ENCODE measurements at regions not wholly inside any gene's neighbourhood (a gene's known extent, or its start where the extent isn't known, plus 50 kb on each side); places are given as distances from the start of the nearest gene placed in this dataset.

GRCh38 chr1:189550498-189550897, 927.2 kb downstream of the BRINP3 start:
- Histone ChIP-seq H3F3A (ENCODE audit: insufficient read depth, low read depth) (no peaks in the 10 kb centered on the region), H3K27ac (no peak overlapping the region), H3K4me2 (no peak overlapping the region), H3K36me3 (ENCODE audit: low read depth) (no peaks in the 10 kb centered on the region), H3K9me2 (ENCODE audit: insufficient read depth) (no peaks in the 10 kb centered on the region), H4K20me1 (ENCODE audit: insufficient read depth) (no peaks in the 10 kb centered on the region), H3K9me3 (ENCODE audit: insufficient read depth, low read depth) (no peaks in the 10 kb centered on the region), H3K4me1 (replicated peaks; ENCODE audit: insufficient read depth) (no peaks in the 10 kb centered on the region), H2AFZ (no peak overlapping the region), H3K79me2 (ENCODE audit: low read depth) (no peaks in the 10 kb centered on the region), H3K4me3 (no peak overlapping the region), H3K27me3 (ENCODE audit: insufficient read depth, low read depth) (no peaks in the 10 kb centered on the region)
- ChIA-PET CTCF (interaction anchor here (0.6 kb wide), 1 partner anchor 907 kb away, joined by 4 read pairs; no protein-coding TSS in a partner anchor), POLR2A (ENCODE audit: unreplicated experiment) (no interaction called here)
- intact Hi-C loops (cut with micrococcal nuclease; ENCODE audit: unreplicated experiment): no loop called here
- no peak for DNase-seq
- no TSS peak for BruUV-seq (replicated peaks)
- no peak for TF ChIP-seq CTCF (conservative IDR thresholded peaks at IDR 0.05)
- no peak for TF ChIP-seq EZH2 (IDR thresholded peaks at IDR 0.05; ENCODE audit: low read depth)

GRCh38 chr1:189563784-189564183, 913.9 kb downstream of the BRINP3 start:
- H3K4me2 ChIP-seq: no peak overlapping the region
- no peak overlapping the region for H3K27ac ChIP-seq
- H3K79me2 ChIP-seq (ENCODE audit: low read depth): no peaks in the 10 kb centered on the region
- BruUV-seq (replicated peaks): no TSS peak
- H3K27me3 ChIP-seq (ENCODE audit: insufficient read depth, low read depth): no peaks in the 10 kb centered on the region
- H3K9me2 ChIP-seq (ENCODE audit: insufficient read depth): no peaks in the 10 kb centered on the region
- H3K4me3 ChIP-seq: no peak overlapping the region
- intact Hi-C loops (cut with micrococcal nuclease; ENCODE audit: unreplicated experiment): no loop called here
- DNase-seq: no peak
- CTCF ChIA-PET: no interaction called here
- no peaks in the 10 kb centered on the region for H3K4me1 ChIP-seq (replicated peaks; ENCODE audit: insufficient read depth)
- no peaks in the 10 kb centered on the region; the same call in 1 of the 2 replicates for H3K9me3 ChIP-seq (ENCODE audit: insufficient read depth, low read depth)
- H4K20me1 ChIP-seq (ENCODE audit: insufficient read depth): no peaks in the 10 kb centered on the region
- TF ChIP-seq EZH2 (IDR thresholded peaks at IDR 0.05; ENCODE audit: low read depth) (no peak), CTCF (conservative IDR thresholded peaks at IDR 0.05) (no peak)
- H2AFZ ChIP-seq: no peak overlapping the region; the same call in 1 of the 2 replicates
- no peaks in the 10 kb centered on the region for H3F3A ChIP-seq (ENCODE audit: insufficient read depth, low read depth)
- no peaks in the 10 kb centered on the region for H3K36me3 ChIP-seq (ENCODE audit: low read depth)
- POLR2A ChIA-PET (ENCODE audit: unreplicated experiment): no interaction called here

- H3F3A ChIP-seq (ENCODE audit: insufficient read depth, low read depth): no peaks in the 10 kb centered on the region
- no peak overlapping the region for H3K4me3 ChIP-seq
- no peaks in the 10 kb centered on the region for H4K20me1 ChIP-seq (ENCODE audit: insufficient read depth)
- H3K27ac ChIP-seq: no peak overlapping the region
- H3K79me2 ChIP-seq (ENCODE audit: low read depth): no peaks in the 10 kb centered on the region
- no peaks in the 10 kb centered on the region for H3K9me2 ChIP-seq (ENCODE audit: insufficient read depth)
- H3K4me1 ChIP-seq (replicated peaks; ENCODE audit: insufficient read depth): no peaks in the 10 kb centered on the region
- H3K4me2 ChIP-seq: no peak overlapping the region
- POLR2A ChIA-PET (ENCODE audit: unreplicated experiment): no interaction called here
- intact Hi-C loops (cut with micrococcal nuclease; ENCODE audit: unreplicated experiment): no loop called here
- no peak for TF ChIP-seq CTCF (conservative IDR thresholded peaks at IDR 0.05)
- no peak for TF ChIP-seq EZH2 (IDR thresholded peaks at IDR 0.05; ENCODE audit: low read depth)
- no peaks in the 10 kb centered on the region for H3K9me3 ChIP-seq (ENCODE audit: insufficient read depth, low read depth)
- H3K36me3 ChIP-seq (ENCODE audit: low read depth): no peaks in the 10 kb centered on the region
- H2AFZ ChIP-seq: no peak overlapping the region
- no TSS peak for BruUV-seq (replicated peaks)
- no peaks in the 10 kb centered on the region for H3K27me3 ChIP-seq (ENCODE audit: insufficient read depth, low read depth)
- CTCF ChIA-PET: no interaction called here
- no peak for DNase-seq
Measured at GRCh38 chr1:189567890-189568289, 909.8 kb downstream of the BRINP3 start.

Measured in PC-9 (cell line).